Neutrophil (primary cell): ENCODE measurements at regions not wholly inside any gene's neighbourhood (a gene's known extent, or its start where the extent isn't known, plus 50 kb on each side); places are given as distances from the start of the nearest gene placed in this dataset.

Experiments used
- H3K27ac ChIP-seq: fragments of 200-600 bp; sonication (generic); 2 replicates; pipeline ENCODE4 v1.5.1; 2016; ENCODE audit warnings: mild to moderate bottlenecking, moderate library complexity
- H3K27me3 ChIP-seq: fragments of 200-600 bp; sonication (generic); 2 replicates; pipeline ENCODE4 v1.6.0; 2016; ENCODE audit warnings: mild to moderate bottlenecking
- H3K36me3 ChIP-seq: fragments of 200-600 bp; sonication (generic); 2 replicates; pipeline ENCODE4 v1.5.1; 2017
- H3K4me1 ChIP-seq, 2 experiments: fragments of 200-600 bp in 1 of 2; sonication (generic) in 1 of 2; 1 replicate in 1 of 2; 2 replicates in 1 of 2; pipeline versions ENCODE4 v1.5.1 to v1.6.1; 2013 to 2016; ENCODE audit warnings: low read depth in 1 of 2, low read length in 1 of 2, mild to moderate bottlenecking in 1 of 2, moderate library complexity in 1 of 2; ENCODE audit not compliant: control insufficient read depth in 1 of 2, insufficient read depth in 1 of 2
- H3K4me3 ChIP-seq, 2 experiments: fragments of 200-600 bp in 1 of 2; sonication (generic) in 1 of 2; 1 replicate in 1 of 2; 2 replicates in 1 of 2; pipeline ENCODE4 v1.5.1; 2013 to 2016; ENCODE audit warnings: low read depth in 1 of 2, low read length in 1 of 2, mild to moderate bottlenecking in 1 of 2, moderate library complexity in 1 of 2
- H3K9me3 ChIP-seq: fragments of 200-600 bp; sonication (generic); 2 replicates; pipeline ENCODE4 v1.5.1; 2016
- TF ChIP-seq, protein P1 (sequence below): fragments of 200-600 bp; sonication (generic); IDR thresholded peaks from 2 replicates; pipeline ENCODE4 v1.5.1; 2016; ENCODE audit warnings: antibody characterized with exemption

- TF ChIP-seq, protein P1, sequence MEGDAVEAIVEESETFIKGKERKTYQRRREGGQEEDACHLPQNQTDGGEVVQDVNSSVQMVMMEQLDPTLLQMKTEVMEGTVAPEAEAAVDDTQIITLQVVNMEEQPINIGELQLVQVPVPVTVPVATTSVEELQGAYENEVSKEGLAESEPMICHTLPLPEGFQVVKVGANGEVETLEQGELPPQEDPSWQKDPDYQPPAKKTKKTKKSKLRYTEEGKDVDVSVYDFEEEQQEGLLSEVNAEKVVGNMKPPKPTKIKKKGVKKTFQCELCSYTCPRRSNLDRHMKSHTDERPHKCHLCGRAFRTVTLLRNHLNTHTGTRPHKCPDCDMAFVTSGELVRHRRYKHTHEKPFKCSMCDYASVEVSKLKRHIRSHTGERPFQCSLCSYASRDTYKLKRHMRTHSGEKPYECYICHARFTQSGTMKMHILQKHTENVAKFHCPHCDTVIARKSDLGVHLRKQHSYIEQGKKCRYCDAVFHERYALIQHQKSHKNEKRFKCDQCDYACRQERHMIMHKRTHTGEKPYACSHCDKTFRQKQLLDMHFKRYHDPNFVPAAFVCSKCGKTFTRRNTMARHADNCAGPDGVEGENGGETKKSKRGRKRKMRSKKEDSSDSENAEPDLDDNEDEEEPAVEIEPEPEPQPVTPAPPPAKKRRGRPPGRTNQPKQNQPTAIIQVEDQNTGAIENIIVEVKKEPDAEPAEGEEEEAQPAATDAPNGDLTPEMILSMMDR: no peak
- Histone ChIP-seq H3K4me3 (no peak overlapping the region), H3K27me3 (no peaks in the 10 kb centered on the region), H3K27ac (no peak overlapping the region), H3K9me3 (no peaks in the 10 kb centered on the region), H3K4me1 (no peaks in the 10 kb centered on the region), H3K36me3 (no peaks in the 10 kb centered on the region)
Observed at GRCh38 chr9:87286506-87286905, 211.2 kb upstream of the DAPK1 start.

- no peak overlapping the region for H3K4me3 ChIP-seq
- no peaks in the 10 kb centered on the region for H3K36me3 ChIP-seq
- no peaks in the 10 kb centered on the region for H3K4me1 ChIP-seq
- TF ChIP-seq, protein P1: no peak
- no peak overlapping the region for H3K27ac ChIP-seq
- H3K9me3 ChIP-seq: no peaks in the 10 kb centered on the region
- no peaks in the 10 kb centered on the region for H3K27me3 ChIP-seq
Observed at GRCh38 chr9:87290241-87291052, 207.2 kb upstream of the DAPK1 start.

- Histone ChIP-seq H3K27ac (no peak overlapping the region), H3K9me3 (no peaks in the 10 kb centered on the region), H3K4me1 (no peaks in the 10 kb centered on the region), H3K36me3 (no peaks in the 10 kb centered on the region), H3K4me3 (no peak overlapping the region), H3K27me3 (no peaks in the 10 kb centered on the region)
- TF ChIP-seq, protein P1: no peak
Observed at GRCh38 chr9:87292449-87293191, 205.0 kb upstream of the DAPK1 start.

- no peaks in the 10 kb centered on the region for H3K36me3 ChIP-seq
- no peak overlapping the region for H3K4me3 ChIP-seq
- TF ChIP-seq, protein P1: no peak
- H3K27ac ChIP-seq: no peak overlapping the region
- no peaks in the 10 kb centered on the region for H3K4me1 ChIP-seq
- no peaks in the 10 kb centered on the region for H3K27me3 ChIP-seq
- no peaks in the 10 kb centered on the region for H3K9me3 ChIP-seq
Observed at GRCh38 chr9:87294126-87294525, 203.5 kb upstream of the DAPK1 start.

DNA sequence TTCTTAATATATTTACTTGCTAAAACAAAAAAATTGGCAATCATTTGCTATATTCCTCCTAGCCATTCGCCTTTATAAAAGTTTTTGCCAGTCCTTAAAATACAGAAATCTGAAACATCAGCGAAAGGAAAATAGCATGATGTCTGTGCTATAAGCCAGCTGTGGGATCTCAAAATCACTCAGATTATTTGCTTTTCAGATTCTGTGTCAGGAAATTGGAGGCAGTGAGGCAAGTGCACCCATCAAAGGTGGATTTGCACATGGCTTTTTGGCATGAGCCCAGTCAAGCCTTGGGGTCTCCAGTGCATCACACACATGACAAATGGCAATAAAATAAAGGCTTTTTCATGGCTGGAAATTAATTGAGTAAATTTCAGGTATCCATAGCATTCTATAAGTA is 196.8 kb upstream of the DAPK1 start:
- Histone ChIP-seq H3K4me1 (no peaks in the 10 kb centered on the region), H3K36me3 (no peaks in the 10 kb centered on the region), H3K9me3 (no peaks in the 10 kb centered on the region), H3K27me3 (no peaks in the 10 kb centered on the region), H3K4me3 (no peak overlapping the region), H3K27ac (no peak overlapping the region)
- TF ChIP-seq, protein P1: no peak
